ENCODE measurements at regions not wholly inside any gene's neighbourhood (a gene's known extent, or its start where the extent isn't known, plus 50 kb on each side); places are given as distances from the start of the nearest gene placed in this dataset.

DNA sequence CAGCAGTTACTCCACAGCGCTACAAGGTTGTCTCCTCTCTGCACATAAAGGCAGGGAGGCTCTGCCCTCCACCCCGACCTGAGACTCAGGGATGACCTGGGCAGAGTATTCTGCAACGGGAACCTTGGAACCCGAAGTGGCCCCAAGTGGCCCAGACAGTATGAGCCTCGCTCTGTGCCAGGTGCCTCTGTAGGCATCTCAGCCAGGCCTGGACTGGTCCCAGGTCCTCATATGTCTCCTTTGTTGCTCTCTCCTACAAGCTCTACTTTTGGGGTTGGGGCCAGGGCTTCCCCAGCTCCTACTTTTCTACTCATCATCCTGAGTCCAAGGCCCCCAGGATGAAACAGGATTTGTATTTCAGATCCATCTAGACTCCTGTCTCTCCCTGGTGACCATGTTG is 241.5 kb upstream of the PRSS1 start:
- Histone ChIP-seq H3K4me3 (ENCODE audit: insufficient read depth, low read depth, low read length) (no peak overlapping the region), H4K20me1 (ENCODE audit: insufficient read depth, low read length) (no peaks in the 10 kb centered on the region), H2AK9ac (replicated peaks; ENCODE audit: low read depth, low read length, poor library complexity) (no peak overlapping the region), H2BK20ac (ENCODE audit: low read depth, low read length) (no peak overlapping the region), H3K9me3 (ENCODE audit: control insufficient read depth, insufficient read depth, low read length) (no peaks in the 10 kb centered on the region), H4K8ac (ENCODE audit: low read depth in 2 of 2, low read length in 2 of 2) (no peak overlapping the region), H3K23ac (ENCODE audit: low read depth, low read length) (no peak overlapping the region), H3K18ac (ENCODE audit: low read depth, low read length) (no peak overlapping the region), H3K36me3 (ENCODE audit: control insufficient read depth, insufficient read depth, low read length) (no peaks in the 10 kb centered on the region), H2AFZ (replicated peaks; ENCODE audit: low read length, poor library complexity) (no peak overlapping the region), H2BK15ac (ENCODE audit: low read depth, low read length) (no peak overlapping the region), H3K4ac (ENCODE audit: low read depth, low read length) (no peak overlapping the region), H3K4me2 (ENCODE audit: low read depth, low read length) (no peak overlapping the region), H3K9me1 (ENCODE audit: insufficient read depth, low read length) (no peaks in the 10 kb centered on the region), H3K27ac (ENCODE audit: insufficient read depth, low read length) (no peak overlapping the region), H3K14ac (replicated peaks; ENCODE audit: low read depth, low read length) (no peak overlapping the region), H3K56ac (ENCODE audit: extremely low read depth, insufficient read depth, low read length) (no peak overlapping the region), H2BK5ac (ENCODE audit: low read depth, low read length, poor library complexity, severe bottlenecking) (no peak overlapping the region), H3K9ac (ENCODE audit: low read depth, low read length) (no peak overlapping the region), H3K27me3 (ENCODE audit: control insufficient read depth, insufficient read depth, low read length) (peaks cover 30% of the 10 kb centered on the region), H4K91ac (ENCODE audit: insufficient read depth, low read depth, low read length) (no peak overlapping the region), H3K4me1 (ENCODE audit: control insufficient read depth, insufficient read depth, low read length) (no peaks in the 10 kb centered on the region), H3K79me1 (ENCODE audit: low read depth in 1 of 2, low read length in 2 of 2) (no peaks in the 10 kb centered on the region), H2AK5ac (ENCODE audit: low read depth, low read length) (no peak overlapping the region), H2BK120ac (ENCODE audit: low read depth, low read length) (no peak overlapping the region), H4K5ac (ENCODE audit: low read depth, low read length) (no peak overlapping the region)
- ChIA-PET POLR2A (ENCODE audit: unreplicated experiment) (no interaction called here), CTCF (interaction anchor here (0.7 to 1.3 kb wide), 3 partner anchors 11 to 313 kb away, joined by 3 read pairs; no protein-coding TSS in a partner anchor)
- BruUV-seq (replicated peaks) = no TSS peak
- DNase-seq (no peak), ATAC-seq (ENCODE audit: low read depth) (no peak)
- in situ Hi-C loops (cut with MboI; ENCODE audit: low sequenced_read_pairs) = no loop called here
- WGBS, 2 experiments (ENCODE audit: extremely low coverage in 2 of 2, insufficient read length in 1 of 2) = 94% methylated on average over 2 of the region's 5 CpGs; no CpG with 5 or more reads in 1 of the 2 experiments
- dilution Hi-C loops (cut with HindIII; ENCODE audit: low sequenced_read_pairs, unreplicated experiment) = loop anchor here (25.0 kb wide), 1 partner anchor 280 kb away; no protein-coding TSS in a partner anchor
- TF ChIP-seq RAD21 (IDR thresholded peaks at IDR 0.05; ENCODE audit: low read length) = no peak
- no peak for TF ChIP-seq MAFK (IDR thresholded peaks at IDR 0.05; ENCODE audit: low read depth, low read length)
- TF ChIP-seq, protein P1, sequence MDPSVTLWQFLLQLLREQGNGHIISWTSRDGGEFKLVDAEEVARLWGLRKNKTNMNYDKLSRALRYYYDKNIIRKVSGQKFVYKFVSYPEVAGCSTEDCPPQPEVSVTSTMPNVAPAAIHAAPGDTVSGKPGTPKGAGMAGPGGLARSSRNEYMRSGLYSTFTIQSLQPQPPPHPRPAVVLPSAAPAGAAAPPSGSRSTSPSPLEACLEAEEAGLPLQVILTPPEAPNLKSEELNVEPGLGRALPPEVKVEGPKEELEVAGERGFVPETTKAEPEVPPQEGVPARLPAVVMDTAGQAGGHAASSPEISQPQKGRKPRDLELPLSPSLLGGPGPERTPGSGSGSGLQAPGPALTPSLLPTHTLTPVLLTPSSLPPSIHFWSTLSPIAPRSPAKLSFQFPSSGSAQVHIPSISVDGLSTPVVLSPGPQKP (IDR thresholded peaks at IDR 0.05; ENCODE audit: borderline replicate concordance, low read depth, low read length) = no peak
- TF ChIP-seq, protein P2, sequence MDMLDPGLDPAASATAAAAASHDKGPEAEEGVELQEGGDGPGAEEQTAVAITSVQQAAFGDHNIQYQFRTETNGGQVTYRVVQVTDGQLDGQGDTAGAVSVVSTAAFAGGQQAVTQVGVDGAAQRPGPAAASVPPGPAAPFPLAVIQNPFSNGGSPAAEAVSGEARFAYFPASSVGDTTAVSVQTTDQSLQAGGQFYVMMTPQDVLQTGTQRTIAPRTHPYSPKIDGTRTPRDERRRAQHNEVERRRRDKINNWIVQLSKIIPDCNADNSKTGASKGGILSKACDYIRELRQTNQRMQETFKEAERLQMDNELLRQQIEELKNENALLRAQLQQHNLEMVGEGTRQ (IDR thresholded peaks at IDR 0.05; ENCODE audit: low read depth, low read length) = no peak
- no peak for TF ChIP-seq SMC3 (IDR thresholded peaks at IDR 0.05; ENCODE audit: low read depth, low read length)
- TF ChIP-seq RFX5 (IDR thresholded peaks at IDR 0.05; ENCODE audit: low read depth, low read length) = no peak
- TF ChIP-seq FOS (IDR thresholded peaks at IDR 0.05; ENCODE audit: low read depth, low read length) = no peak
- no peak for TF ChIP-seq MAZ (IDR thresholded peaks at IDR 0.05; ENCODE audit: borderline replicate concordance, low read depth, low read length)
- TF ChIP-seq BHLHE40 (IDR thresholded peaks at IDR 0.05; ENCODE audit: low read depth, low read length) = no peak
- TF ChIP-seq CEBPB (IDR thresholded peaks at IDR 0.05; ENCODE audit: low read depth, low read length) = no peak
- no peak for TF ChIP-seq MXI1 (IDR thresholded peaks at IDR 0.05; ENCODE audit: borderline replicate concordance, low read depth, low read length)
- TF ChIP-seq NFE2L2 (IDR thresholded peaks at IDR 0.05; ENCODE audit: low read depth, low read length) = no peak
- TF ChIP-seq, protein P3, sequence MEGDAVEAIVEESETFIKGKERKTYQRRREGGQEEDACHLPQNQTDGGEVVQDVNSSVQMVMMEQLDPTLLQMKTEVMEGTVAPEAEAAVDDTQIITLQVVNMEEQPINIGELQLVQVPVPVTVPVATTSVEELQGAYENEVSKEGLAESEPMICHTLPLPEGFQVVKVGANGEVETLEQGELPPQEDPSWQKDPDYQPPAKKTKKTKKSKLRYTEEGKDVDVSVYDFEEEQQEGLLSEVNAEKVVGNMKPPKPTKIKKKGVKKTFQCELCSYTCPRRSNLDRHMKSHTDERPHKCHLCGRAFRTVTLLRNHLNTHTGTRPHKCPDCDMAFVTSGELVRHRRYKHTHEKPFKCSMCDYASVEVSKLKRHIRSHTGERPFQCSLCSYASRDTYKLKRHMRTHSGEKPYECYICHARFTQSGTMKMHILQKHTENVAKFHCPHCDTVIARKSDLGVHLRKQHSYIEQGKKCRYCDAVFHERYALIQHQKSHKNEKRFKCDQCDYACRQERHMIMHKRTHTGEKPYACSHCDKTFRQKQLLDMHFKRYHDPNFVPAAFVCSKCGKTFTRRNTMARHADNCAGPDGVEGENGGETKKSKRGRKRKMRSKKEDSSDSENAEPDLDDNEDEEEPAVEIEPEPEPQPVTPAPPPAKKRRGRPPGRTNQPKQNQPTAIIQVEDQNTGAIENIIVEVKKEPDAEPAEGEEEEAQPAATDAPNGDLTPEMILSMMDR (conservative IDR thresholded peaks at IDR 0.05; ENCODE audit: low read depth, low read length) = no peak
- no peak for TF ChIP-seq POLR2A (IDR thresholded peaks at IDR 0.05; ENCODE audit: low read depth, low read length)
- intact Hi-C loops (cut with micrococcal nuclease) = no loop called here
